PC-3 (cell line): ENCODE measurements at regions not wholly inside any gene's neighbourhood (a gene's known extent, or its start where the extent isn't known, plus 50 kb on each side); places are given as distances from the start of the nearest gene placed in this dataset.

Source experiments
- ATAC-seq: fragments of 200-7000 bp; cut with Tn5 transposase; 2 replicates; pipeline ENCODE4 v1.9.1; 2020; ENCODE audit warnings: mild to moderate bottlenecking, moderate library complexity
- BruUV-seq: library from RNA; stranded (reverse); fragments of 400-500 nt; replicated peaks from 2 replicates; lab custom pipeline; 2021; lab: Mats Ljungman, UMichigan
- CTCF ChIA-PET: fragments of 300-600 bp; sonication (Branson Sonifier 250); formaldehyde crosslinking; loops from one replicate; lab custom pipeline; 2022; ENCODE audit warnings: antibody characterized with exemption; lab: Charles Lee
- POLR2A ChIA-PET: fragments of 300-600 bp; sonication (Branson Sonifier 250); formaldehyde crosslinking; loops from one replicate; lab custom pipeline; 2022; ENCODE audit warnings: antibody characterized with exemption; ENCODE audit not compliant: unreplicated experiment; lab: Charles Lee
- DNase-seq: peaks from one replicate; pipeline ENCODE4 v3.0.0-alpha.2; 2015
- H2AFZ ChIP-seq: fragments of 300-600 bp; sonication (generic); 2 replicates; pipeline ENCODE4 v1.6.0; 2016; ENCODE audit warnings: antibody characterized with exemption, low read length
- H3F3A ChIP-seq: fragments of 300-600 bp; sonication (generic); one replicate; pipeline ENCODE4 v1.6.0; 2017; ENCODE audit warnings: antibody characterized with exemption, low read length, control low read depth, mild to moderate bottlenecking; ENCODE audit not compliant: unreplicated experiment
- H3K27ac ChIP-seq: fragments of 300-600 bp; sonication (generic); 2 replicates; pipeline ENCODE4 v1.5.1; 2016; ENCODE audit warnings: mild to moderate bottlenecking, low read length
- H3K27me3 ChIP-seq: fragments of 300-600 bp; sonication (generic); 2 replicates; pipeline ENCODE4 v1.6.1; 2016; ENCODE audit warnings: low read length, mixed read lengths
- H3K36me3 ChIP-seq: fragments of 300-600 bp; sonication (generic); 2 replicates; pipeline ENCODE4 v1.6.1; 2016; ENCODE audit warnings: low read depth, mixed run types, low read length, mixed read lengths
- H3K4me1 ChIP-seq: fragments of 300-600 bp; sonication (generic); 2 replicates; pipeline ENCODE4 v1.5.1; 2016; ENCODE audit warnings: low read length; ENCODE audit not compliant: insufficient read depth
- H3K4me2 ChIP-seq: fragments of 300-600 bp; sonication (generic); 2 replicates; pipeline ENCODE4 v1.6.0; 2016; ENCODE audit warnings: low read length
- H3K4me3 ChIP-seq: fragments of 300-600 bp; sonication (generic); 2 replicates; pipeline ENCODE4 v1.5.1; 2016; ENCODE audit warnings: mild to moderate bottlenecking, low read length, mixed read lengths
- H3K79me2 ChIP-seq: fragments of 300-600 bp; sonication (generic); 2 replicates; pipeline ENCODE4 v1.6.1; 2017; ENCODE audit warnings: low read length, mixed read lengths
- H3K9ac ChIP-seq: fragments of 300-600 bp; sonication (generic); 2 replicates; pipeline ENCODE4 v1.6.0; 2016; ENCODE audit warnings: mild to moderate bottlenecking, low read length
- H3K9me2 ChIP-seq: fragments of 300-600 bp; sonication (generic); replicated peaks from 2 replicates; pipeline ENCODE4 v1.6.1; 2016; ENCODE audit warnings: mixed run types, low read length, mixed read lengths
- H3K9me3 ChIP-seq: fragments of 300-600 bp; sonication (generic); 2 replicates; pipeline ENCODE4 v1.6.1; 2016; ENCODE audit warnings: low read length, mixed read lengths
- H4K20me1 ChIP-seq: fragments of 300-600 bp; sonication (generic); 2 replicates; pipeline ENCODE4 v1.6.1; 2016; ENCODE audit warnings: low read length, mixed read lengths
- EZH2 ChIP-seq: fragments of 300-600 bp; sonication (generic); IDR thresholded peaks from one replicate; pipeline ENCODE4 v1.6.1; 2017; ENCODE audit warnings: antibody characterized with exemption, mild to moderate bottlenecking, low read length; ENCODE audit not compliant: unreplicated experiment
- EZH2phosphoT487 ChIP-seq: fragments of 300-600 bp; sonication (generic); IDR thresholded peaks from 2 replicates; pipeline ENCODE4 v1.6.1; 2018; ENCODE audit warnings: mild to moderate bottlenecking, antibody characterized with exemption, low read length, borderline replicate concordance
- intact Hi-C: fragments of 100-400 bp; cut with micrococcal nuclease; formaldehyde crosslinking; loops from 2 replicates; pipeline ENCODE4 v1.9.0; 2023
- TF ChIP-seq, protein P1 (sequence below): fragments of 300-600 bp; sonication (generic); conservative IDR thresholded peaks from 2 replicates; pipeline ENCODE4 v1.5.1; 2017; ENCODE audit warnings: antibody characterized with exemption, low read depth, mild to moderate bottlenecking, low read length

DNA sequence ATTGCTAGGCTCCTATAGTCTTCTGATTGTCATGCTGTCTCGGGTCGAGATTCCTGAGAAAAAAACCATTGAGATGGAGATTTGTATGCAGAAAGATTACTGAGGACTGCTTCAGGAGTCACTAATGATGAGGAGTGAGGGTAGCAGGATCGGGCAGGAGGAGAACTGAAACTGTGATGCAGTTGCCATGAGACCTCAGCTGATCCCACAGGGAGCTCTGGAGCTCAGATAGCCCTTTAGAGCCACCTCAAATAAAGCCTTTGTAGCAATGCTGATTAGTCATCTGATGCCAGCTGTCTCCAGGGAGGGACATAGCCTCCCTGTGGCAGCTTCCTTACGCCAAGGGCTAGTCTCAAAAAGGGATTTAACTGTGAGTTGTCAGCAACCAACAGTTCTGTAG is 256.9 kb downstream of the DMAC1 start:
- no peak overlapping the region for H3K4me3 ChIP-seq
- intact Hi-C loops = no loop called here
- H3F3A ChIP-seq = no peaks in the 10 kb centered on the region
- H3K9ac ChIP-seq = no peak overlapping the region
- ChIA-PET CTCF (no interaction called here), POLR2A (no interaction called here)
- BruUV-seq = no TSS peak
- no peaks in the 10 kb centered on the region for H3K27me3 ChIP-seq
- H2AFZ ChIP-seq = no peak overlapping the region
- no peaks in the 10 kb centered on the region for H3K4me1 ChIP-seq
- H3K4me2 ChIP-seq = no peak overlapping the region
- no peaks in the 10 kb centered on the region for H3K9me2 ChIP-seq
- DNase-seq = no peak
- no peaks in the 10 kb centered on the region for H3K9me3 ChIP-seq
- no peak for TF ChIP-seq EZH2
- TF ChIP-seq, protein P1, sequence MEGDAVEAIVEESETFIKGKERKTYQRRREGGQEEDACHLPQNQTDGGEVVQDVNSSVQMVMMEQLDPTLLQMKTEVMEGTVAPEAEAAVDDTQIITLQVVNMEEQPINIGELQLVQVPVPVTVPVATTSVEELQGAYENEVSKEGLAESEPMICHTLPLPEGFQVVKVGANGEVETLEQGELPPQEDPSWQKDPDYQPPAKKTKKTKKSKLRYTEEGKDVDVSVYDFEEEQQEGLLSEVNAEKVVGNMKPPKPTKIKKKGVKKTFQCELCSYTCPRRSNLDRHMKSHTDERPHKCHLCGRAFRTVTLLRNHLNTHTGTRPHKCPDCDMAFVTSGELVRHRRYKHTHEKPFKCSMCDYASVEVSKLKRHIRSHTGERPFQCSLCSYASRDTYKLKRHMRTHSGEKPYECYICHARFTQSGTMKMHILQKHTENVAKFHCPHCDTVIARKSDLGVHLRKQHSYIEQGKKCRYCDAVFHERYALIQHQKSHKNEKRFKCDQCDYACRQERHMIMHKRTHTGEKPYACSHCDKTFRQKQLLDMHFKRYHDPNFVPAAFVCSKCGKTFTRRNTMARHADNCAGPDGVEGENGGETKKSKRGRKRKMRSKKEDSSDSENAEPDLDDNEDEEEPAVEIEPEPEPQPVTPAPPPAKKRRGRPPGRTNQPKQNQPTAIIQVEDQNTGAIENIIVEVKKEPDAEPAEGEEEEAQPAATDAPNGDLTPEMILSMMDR = no peak
- no peak for TF ChIP-seq EZH2phosphoT487
- ATAC-seq = no peak
- no peaks in the 10 kb centered on the region for H3K79me2 ChIP-seq
- no peaks in the 10 kb centered on the region for H3K36me3 ChIP-seq
- H3K27ac ChIP-seq = no peak overlapping the region
- H4K20me1 ChIP-seq = no peaks in the 10 kb centered on the region

DNA sequence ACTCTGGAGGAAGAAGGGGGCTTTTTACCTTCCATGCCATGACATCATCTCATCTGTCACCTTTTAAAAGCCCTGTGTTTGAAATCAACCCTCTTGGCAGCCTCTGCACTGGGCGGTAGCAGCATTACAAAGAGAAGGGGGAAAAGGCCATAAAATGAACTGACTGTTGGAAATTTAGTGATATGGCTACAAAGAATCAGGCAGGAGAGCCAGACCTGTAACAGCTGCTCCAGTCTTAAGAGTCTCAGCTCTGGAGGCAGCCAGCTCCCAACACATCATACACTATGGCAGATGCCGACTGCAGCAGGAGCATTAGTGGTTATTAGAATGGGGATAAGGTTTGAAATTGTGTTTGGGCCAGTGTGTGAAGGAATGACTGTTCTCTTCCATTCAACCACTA is 257.5 kb downstream of the DMAC1 start:
- Histone ChIP-seq H3K9me3 (no peaks in the 10 kb centered on the region), H3K27ac (no peak overlapping the region), H3K79me2 (no peaks in the 10 kb centered on the region), H3K27me3 (no peaks in the 10 kb centered on the region), H3K4me1 (no peaks in the 10 kb centered on the region), H3F3A (no peaks in the 10 kb centered on the region), H4K20me1 (no peaks in the 10 kb centered on the region), H3K4me2 (no peak overlapping the region), H3K36me3 (no peaks in the 10 kb centered on the region), H3K9ac (no peak overlapping the region), H3K9me2 (no peaks in the 10 kb centered on the region), H2AFZ (no peak overlapping the region), H3K4me3 (no peak overlapping the region)
- POLR2A ChIA-PET = no interaction called here
- DNase-seq = no peak
- intact Hi-C loops = no loop called here
- CTCF ChIA-PET = no interaction called here
- BruUV-seq = no TSS peak
- TF ChIP-seq EZH2 = no peak
- TF ChIP-seq EZH2phosphoT487 = no peak
- TF ChIP-seq, protein P1 = no peak
- ATAC-seq = no peak

DNA sequence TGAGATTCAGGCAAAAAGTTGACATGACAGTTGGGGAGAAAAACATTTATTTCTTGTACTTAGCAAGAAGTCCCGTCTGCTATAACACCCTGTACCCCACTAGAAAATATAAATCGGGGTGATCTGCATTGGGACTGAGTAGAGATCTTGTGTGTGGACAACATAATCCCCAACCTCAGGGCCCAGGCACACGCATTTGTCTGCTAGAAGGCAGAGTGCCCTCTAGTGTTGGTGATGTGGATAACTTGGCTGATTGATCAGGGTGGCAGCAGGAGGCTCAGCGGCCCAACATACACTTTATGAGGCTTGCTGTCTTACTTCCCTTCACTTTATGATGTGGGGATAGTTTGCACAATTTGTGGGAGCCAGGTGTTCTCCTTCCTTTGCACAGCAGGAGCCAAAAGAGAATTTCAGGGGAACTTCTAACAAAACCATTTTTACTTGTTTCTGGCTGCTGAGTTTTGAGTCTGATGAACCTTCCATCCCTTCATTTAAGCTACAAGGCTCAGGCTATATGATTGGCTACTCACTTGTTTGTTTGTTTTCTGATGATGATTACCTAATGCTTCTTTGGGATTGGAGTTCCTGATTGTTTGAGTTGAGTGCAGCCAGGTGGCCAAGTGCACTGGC is 263.2 kb downstream of the DMAC1 start:
- no peak overlapping the region for H2AFZ ChIP-seq
- no peak overlapping the region for H3K4me3 ChIP-seq
- no peaks in the 10 kb centered on the region for H3F3A ChIP-seq
- ChIA-PET CTCF (no interaction called here), POLR2A (no interaction called here)
- H3K4me1 ChIP-seq = no peaks in the 10 kb centered on the region
- no TSS peak for BruUV-seq
- no peaks in the 10 kb centered on the region for H3K9me2 ChIP-seq
- intact Hi-C loops = loop anchor here (5.0 kb wide), 1 partner anchor 484 kb away; no protein-coding TSS in a partner anchor
- no peaks in the 10 kb centered on the region for H3K9me3 ChIP-seq
- no peaks in the 10 kb centered on the region for H4K20me1 ChIP-seq
- H3K27ac ChIP-seq = no peak overlapping the region
- H3K27me3 ChIP-seq = no peaks in the 10 kb centered on the region
- ATAC-seq (0 out of 2 replicates have a peak, but pooled peaks have one; percentile 24), DNase-seq (peak; percentile 24)
- no peaks in the 10 kb centered on the region; the same call in 1 of the 2 replicates for H3K36me3 ChIP-seq
- no peaks in the 10 kb centered on the region for H3K79me2 ChIP-seq
- H3K9ac ChIP-seq = no peak overlapping the region
- TF ChIP-seq EZH2 = no peak
- TF ChIP-seq, protein P1 = peak; percentile 58
- no peak overlapping the region for H3K4me2 ChIP-seq
